HepG2 (cell line): ENCODE measurements at regions not wholly inside any gene's neighbourhood (a gene's known extent, or its start where the extent isn't known, plus 50 kb on each side); places are given as distances from the start of the nearest gene placed in this dataset.

ENCODE experiments used
- ATAC-seq: fragments of 200-7000 bp; cut with Tn5 transposase; 3 replicates; pipeline ENCODE4 v1.9.1; 2020; ENCODE audit warnings: mild to moderate bottlenecking, moderate library complexity
- BruUV-seq: library from RNA; stranded (reverse); fragments of 400-500 nt; replicated peaks from 2 replicates; lab custom pipeline; 2021; lab: Mats Ljungman, UMichigan
- CTCF ChIA-PET: fragments of 300-600 bp; formaldehyde crosslinking; extraction: SDS; loops from one replicate; lab custom pipeline; 2021; ENCODE audit warnings: low total read pairs, inconsistent platforms, low intra/inter-chr PET ratio; lab: Yijun Ruan, JAX
- POLR2A ChIA-PET: fragments of 350-600 bp; sonication (Branson Sonifier 250); formaldehyde crosslinking; loops from one replicate; lab custom pipeline; 2020; ENCODE audit warnings: antibody characterized with exemption, inconsistent platforms; lab: Yijun Ruan, JAX
- DNase-seq: peaks from one replicate; pipeline ENCODE4 v3.0.0-alpha.2; 2015; ENCODE audit warnings: low spot score
- FAIRE-seq: peaks from 3 replicates; lab custom pipeline; 2011; peaks lifted over from hg19 to GRCh38; lab: Jason Lieb, UNC
- H2AFZ ChIP-seq: one replicate; pipeline ENCODE4 v1.6.1; 2011; ENCODE audit warnings: low read length, inconsistent platforms
- H3K27ac ChIP-seq: fragments of 300-600 bp; 3 replicates; pipeline ENCODE4 v1.8.0; 2011; ENCODE audit warnings: mixed run types, mild to moderate bottlenecking, mixed read lengths, low read length, inconsistent platforms; ENCODE audit not compliant: insufficient read depth; ENCODE audit errors: extremely low read length
- H3K27me3 ChIP-seq, 2 experiments: fragments of 200-600 bp in 1 of 2; 2 replicates in 1 of 2; 3 replicates in 1 of 2; pipeline versions ENCODE4 v1.6.0 to v1.8.0; 2011; ENCODE audit warnings: low read length in 2 of 2, mild to moderate bottlenecking in 2 of 2, moderate library complexity in 2 of 2, inconsistent platforms in 1 of 2; ENCODE audit not compliant: insufficient read depth in 2 of 2, control insufficient read depth in 1 of 2
- H3K36me3 ChIP-seq, 2 experiments: fragments of 200-600 bp in 1 of 2; replicated peaks in 1 of 2; 2 replicates in 1 of 2; 3 replicates in 1 of 2; pipeline versions ENCODE4 v1.5.1 to v1.8.0; 2011; ENCODE audit warnings: low read length in 2 of 2, inconsistent platforms in 1 of 2; ENCODE audit not compliant: insufficient read depth in 2 of 2, control insufficient read depth in 1 of 2
- H3K4me1 ChIP-seq: 2 replicates; pipeline ENCODE4 v1.5.1; 2012; ENCODE audit warnings: low read length, inconsistent platforms; ENCODE audit not compliant: insufficient read depth
- H3K4me2 ChIP-seq: 2 replicates; pipeline ENCODE4 v1.6.0; 2011; ENCODE audit warnings: low read depth, low read length, inconsistent platforms
- H3K4me3 ChIP-seq, 3 experiments: fragments of 200-600 bp in 1 of 3; sonication (generic), shearing (Covaris generic) in 1 of 3; replicated peaks in 1 of 3; 2 replicates each; pipeline ENCODE4 v1.5.1; 2011 to 2016; ENCODE audit warnings: low read length in 3 of 3, inconsistent platforms in 2 of 3, low read depth in 2 of 3, mild to moderate bottlenecking in 2 of 3, control low read depth in 1 of 3, mixed read lengths in 1 of 3; ENCODE audit not compliant: insufficient read depth in 1 of 3
- H3K79me2 ChIP-seq: one replicate; pipeline ENCODE4 v1.6.1; 2011; ENCODE audit warnings: low read length, inconsistent platforms; ENCODE audit not compliant: insufficient read depth
- H3K9ac ChIP-seq: 2 replicates; pipeline ENCODE4 v1.6.0; 2011; ENCODE audit warnings: mild to moderate bottlenecking, low read depth, low read length, inconsistent platforms; ENCODE audit not compliant: insufficient read depth
- H3K9me3 ChIP-seq: 2 replicates; pipeline ENCODE4 v1.5.1; 2012; ENCODE audit warnings: mild to moderate bottlenecking, low read length
- H4K20me1 ChIP-seq: 2 replicates; pipeline ENCODE4 v1.6.0; 2011; ENCODE audit warnings: inconsistent platforms, mild to moderate bottlenecking, low read length, moderate library complexity; ENCODE audit not compliant: insufficient read depth
- ATF2 ChIP-seq: sonication (generic); formaldehyde crosslinking; IDR thresholded peaks from 2 replicates; pipeline ENCODE4 v1.4.0; 2020; ENCODE audit warnings: missing genetic modification reagents
- BCL6 ChIP-seq: IDR thresholded peaks from 2 replicates; pipeline ENCODE4 v1.6.1; 2016; ENCODE audit warnings: missing genetic modification reagents, missing compliant biosample characterization
- IRX3 ChIP-seq: sonication (generic); formaldehyde crosslinking; IDR thresholded peaks from 2 replicates; pipeline ENCODE4 v1.8.1; 2023; ENCODE audit warnings: mild to moderate bottlenecking, low read depth, missing genetic modification reagents, borderline replicate concordance
- KLF12 ChIP-seq: sonication (generic); formaldehyde crosslinking; IDR thresholded peaks from 2 replicates; pipeline ENCODE4 v1.4.0; 2020; ENCODE audit warnings: missing genetic modification reagents, borderline replicate concordance
- MAFF ChIP-seq: IDR thresholded peaks from 2 replicates; pipeline ENCODE4 v1.6.1; 2011; ENCODE audit warnings: low read depth, low read length, improper control_type of control experiment
- NR0B2 ChIP-seq: sonication (generic); formaldehyde crosslinking; IDR thresholded peaks from 2 replicates; pipeline ENCODE4 v1.4.0; 2020; ENCODE audit warnings: mild to moderate bottlenecking, missing genetic modification reagents
- SIN3B ChIP-seq: fragments of 150-350 bp; IDR thresholded peaks from 2 replicates; pipeline ENCODE4 v1.6.1; 2014; ENCODE audit warnings: low read length
- TEAD3 ChIP-seq: optimal IDR thresholded peaks from 2 replicates; pipeline ENCODE3; 2016; ENCODE audit warnings: borderline replicate concordance
- ZC3H4 ChIP-seq: sonication (generic); formaldehyde crosslinking; IDR thresholded peaks from 2 replicates; pipeline ENCODE4 v1.4.0; 2020; ENCODE audit warnings: missing genetic modification reagents, borderline replicate concordance
- ZNF331 ChIP-seq: sonication (generic); formaldehyde crosslinking; IDR thresholded peaks from 2 replicates; pipeline ENCODE4 v1.4.0; 2020; ENCODE audit warnings: missing genetic modification reagents
- ZXDC ChIP-seq: sonication (generic); formaldehyde crosslinking; IDR thresholded peaks from 2 replicates; pipeline ENCODE4 v1.5.0; 2020; ENCODE audit warnings: mild to moderate bottlenecking, missing genetic modification reagents
- WGBS: methylation state at CpG from one replicate; pipeline ENCODE4 v1.1.6; 2017; ENCODE audit warnings: low lambda C conversion rate; 5-methylcytosine and 5-hydroxymethylcytosine counted together
- in situ Hi-C: cut with HindIII; loops from 2 replicates; pipeline ENCODE4 v1.10.0; 2017; ENCODE audit warnings: low pct_unique_long_range_greater_than_20kb; ENCODE audit not compliant: extremely low pct_ligation_motif_present
- intact Hi-C: fragments of 100-400 bp; cut with micrococcal nuclease; formaldehyde crosslinking; loops from one replicate; pipeline ENCODE4 v1.10.0; 2022; ENCODE audit not compliant: unreplicated experiment

- in situ Hi-C loops: no loop called here
- POLR2A ChIA-PET: no interaction called here
- WGBS: 7% methylated on average over 2 of the region's 3 CpGs
Observed at GRCh38 chr12:114293073-114293472, 112.9 kb downstream of the TBX5 start.

More at GRCh38 chr12:114293073-114293472, 112.9 kb downstream of the TBX5 start:
- H3K27me3 ChIP-seq: no peaks in the 10 kb centered on the region
- DNase-seq: no peak
- intact Hi-C loops: no loop called here
- H3K36me3 ChIP-seq: no peaks in the 10 kb centered on the region
- H4K20me1 ChIP-seq: no peaks in the 10 kb centered on the region
- H3K4me3 ChIP-seq: no peak overlapping the region
- H2AFZ ChIP-seq: no peak overlapping the region
- CTCF ChIA-PET: no interaction called here
- FAIRE-seq: no peak
- H3K9ac ChIP-seq: no peak overlapping the region
- H3K9me3 ChIP-seq: no peaks in the 10 kb centered on the region
- ATAC-seq: no peak
- no peaks in the 10 kb centered on the region for H3K4me1 ChIP-seq
- TF ChIP-seq SIN3B: no peak
- TF ChIP-seq KLF12 (CRISPR knock-in tag): no peak
- no peak for TF ChIP-seq BCL6
- no peak for TF ChIP-seq ZC3H4
- no peak for TF ChIP-seq ATF2
- no peak for TF ChIP-seq TEAD3 (CRISPR knock-in tag)
- 0 out of 2 replicates have a peak, but pooled peaks have one; percentile 23 for TF ChIP-seq MAFF
- no peak for TF ChIP-seq IRX3 (CRISPR knock-in tag)
- TF ChIP-seq ZNF331 (CRISPR knock-in tag): peak; percentile 88
- TF ChIP-seq NR0B2 (CRISPR knock-in tag): no peak
- TF ChIP-seq ZXDC: no peak
- H3K79me2 ChIP-seq: no peaks in the 10 kb centered on the region
- no TSS peak for BruUV-seq
- no peak overlapping the region for H3K27ac ChIP-seq
- no peak overlapping the region for H3K4me2 ChIP-seq
